Stimulated activated naive CD8-positive, alpha-beta T cell treated with anti-CD3 and anti-CD28 coated beads, Interleukin-15, amount 100 ng/mL, for 72 hours (primary cell): ENCODE measurements at regions not wholly inside any gene's neighbourhood (a gene's known extent, or its start where the extent isn't known, plus 50 kb on each side); places are given as distances from the start of the nearest gene placed in this dataset.

Experiments
- ATAC-seq: fragments of 150-1000 bp; cut with Tn5 transposase; 2 replicates; pipeline ENCODE4 v1.10.0; 2021; ENCODE audit warnings: mild to moderate bottlenecking, moderate library complexity
- DNase-seq, 2 donors: peaks; one replicate each; pipeline ENCODE4 v3.0.0; 2021 to 2022
- H3K27ac Mint-ChIP-seq, 2 donors: one replicate each; pipeline ENCODE4 v1.8.0; 2022; ENCODE audit warnings: mild to moderate bottlenecking in 2 of 2, mixed read lengths in 2 of 2, moderate library complexity in 2 of 2
- H3K27me3 Mint-ChIP-seq: one replicate; pipeline ENCODE4 v1.8.0; 2022; ENCODE audit warnings: mixed read lengths
- H3K4me1 Mint-ChIP-seq: one replicate; pipeline ENCODE4 v1.8.0; 2022; ENCODE audit warnings: mild to moderate bottlenecking, mixed read lengths
- H3K4me3 Mint-ChIP-seq, 2 donors: one replicate each; pipeline ENCODE4 v1.8.0; 2022; ENCODE audit warnings: mild to moderate bottlenecking in 2 of 2, mixed read lengths in 2 of 2, moderate library complexity in 1 of 2
- H3K9me3 Mint-ChIP-seq, 2 donors: one replicate each; pipeline ENCODE4 v1.8.0; 2022; ENCODE audit warnings: mixed read lengths in 2 of 2

DNA sequence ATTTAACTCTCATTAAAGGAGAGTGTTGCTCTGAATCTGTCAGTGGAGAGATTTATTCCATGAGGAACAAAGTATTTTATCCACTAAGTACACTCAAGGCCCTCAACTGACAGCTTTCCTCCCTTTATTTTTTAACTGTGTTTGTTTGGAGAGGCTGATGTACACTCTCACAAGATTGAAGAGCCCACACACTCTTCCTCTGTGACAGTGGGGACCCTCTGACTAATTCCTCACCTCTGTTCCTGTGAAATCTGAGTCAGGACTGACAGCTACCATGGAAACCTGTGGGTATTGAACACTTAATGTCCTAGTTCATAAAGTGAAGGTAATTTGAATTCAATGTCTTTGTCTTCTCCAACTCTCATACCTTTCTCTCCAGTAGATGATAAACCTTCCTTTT lies 189.8 kb upstream of the PITRM1 start:
- ATAC-seq (no peak), DNase-seq (no peak)
- Mint-ChIP-seq H3K27me3 (no peaks in the 10 kb centered on the region), H3K27ac (no peak overlapping the region), H3K4me3 (no peak overlapping the region), H3K4me1 (no peaks in the 10 kb centered on the region), H3K9me3 (peaks cover 20 to 24% of the 10 kb centered on the region in 2 donors)

GRCh38 chr10:3361640-3362039 lies 189.1 kb upstream of the PITRM1 start:
- no peaks in the 10 kb centered on the region for H3K4me1 Mint-ChIP-seq
- ATAC-seq = no peak

GRCh38 chr10:3357737-3358136 lies 185.2 kb upstream of the PITRM1 start:
- no peak for ATAC-seq
- no peak for DNase-seq
- Mint-ChIP-seq H3K27me3 (peaks cover 21% of the 10 kb centered on the region), H3K4me3 (no peak overlapping the region), H3K9me3 (peaks cover 18 to 27% of the 10 kb centered on the region in 2 donors), H3K4me1 (no peaks in the 10 kb centered on the region), H3K27ac (no peak overlapping the region)

More at GRCh38 chr10:3361640-3362039, 189.1 kb upstream of the PITRM1 start:
- no peak overlapping the region for H3K27ac Mint-ChIP-seq
- H3K9me3 Mint-ChIP-seq = peaks cover 20 to 28% of the 10 kb centered on the region in 2 donors
- no peak overlapping the region for H3K4me3 Mint-ChIP-seq
- H3K27me3 Mint-ChIP-seq = no peaks in the 10 kb centered on the region
- DNase-seq = no peak

DNA sequence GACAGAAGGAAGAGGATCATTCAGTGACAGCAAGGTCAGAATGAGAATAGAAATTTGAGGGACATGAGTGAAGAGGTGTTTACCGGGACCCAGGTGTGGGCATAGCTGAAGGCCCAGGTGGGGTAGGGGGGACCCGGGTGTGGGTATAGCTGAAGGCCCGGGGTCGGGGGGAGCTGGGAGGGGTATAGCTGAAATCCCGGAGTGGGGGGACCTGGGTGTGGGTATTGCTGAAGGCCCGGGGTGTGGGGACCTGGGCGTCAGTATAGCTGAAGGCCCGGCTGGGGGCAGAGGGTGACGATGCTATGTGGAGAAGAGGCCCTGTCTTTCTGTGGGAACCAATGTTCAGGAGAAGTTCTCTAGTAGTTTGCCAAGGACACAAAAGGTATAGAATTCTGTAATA lies 183.0 kb upstream of the PITRM1 start:
- Mint-ChIP-seq H3K9me3 (peaks cover 2 to 11% of the 10 kb centered on the region in 2 donors), H3K4me1 (peaks cover 6% of the 10 kb centered on the region), H3K4me3 (no peak overlapping the region), H3K27me3 (peaks cover 33% of the 10 kb centered on the region), H3K27ac (no peak overlapping the region)
- no peak for DNase-seq
- peak; percentile 75 for ATAC-seq

- Mint-ChIP-seq H3K4me3 (no peak overlapping the region), H3K27me3 (peaks cover 45% of the 10 kb centered on the region), H3K4me1 (peaks cover 6% of the 10 kb centered on the region), H3K27ac (no peak overlapping the region), H3K9me3 (peaks cover 0 to 11% of the 10 kb centered on the region in 2 donors)
- DNase-seq (no peak), ATAC-seq (no peak)
Observed at GRCh38 chr10:3354174-3354900, 181.8 kb upstream of the PITRM1 start.

GRCh38 chr10:3353235-3353634 lies 180.7 kb upstream of the PITRM1 start:
- H3K4me3 Mint-ChIP-seq = no peak overlapping the region
- peaks cover 0 to 6% of the 10 kb centered on the region in 2 donors for H3K9me3 Mint-ChIP-seq
- H3K27ac Mint-ChIP-seq = no peak overlapping the region
- DNase-seq (no peak), ATAC-seq (no peak)
- H3K4me1 Mint-ChIP-seq = peaks cover 6% of the 10 kb centered on the region
- H3K27me3 Mint-ChIP-seq = peaks cover 45% of the 10 kb centered on the region

DNA sequence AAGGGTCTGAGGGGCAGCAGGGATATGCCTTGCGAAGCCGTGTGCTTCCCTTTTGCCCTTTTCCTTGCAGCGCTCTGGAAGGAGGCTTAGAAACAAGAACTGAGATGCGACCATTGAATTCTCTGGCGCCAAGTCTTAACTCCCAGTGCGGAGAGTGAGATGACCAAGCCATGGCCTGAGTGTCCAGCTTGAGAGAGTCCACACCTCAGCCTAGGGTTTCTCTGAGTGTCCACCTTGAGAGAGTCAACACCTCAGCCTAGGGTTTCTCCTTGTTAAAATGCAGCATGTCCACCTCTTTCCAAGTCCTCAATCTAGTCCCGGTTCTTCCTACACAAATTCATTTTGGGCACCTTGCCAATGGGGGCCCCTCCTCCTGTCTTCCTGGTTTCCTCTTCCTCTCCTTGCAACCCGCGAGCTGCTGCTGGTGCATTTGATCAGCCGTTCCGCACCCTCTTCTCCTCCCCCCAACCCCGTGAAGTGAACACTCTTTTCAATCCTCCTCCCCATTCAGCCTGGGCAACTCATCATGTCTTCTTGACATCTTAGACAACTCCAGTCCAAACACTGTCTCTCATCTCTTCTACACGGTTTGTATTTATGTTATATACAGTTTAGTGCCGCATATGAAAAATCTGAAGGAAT lies 178.2 kb upstream of the PITRM1 start:
- Mint-ChIP-seq H3K27me3 (peaks cover 57% of the 10 kb centered on the region), H3K27ac (no peak overlapping the region), H3K4me3 (no peak overlapping the region), H3K9me3 (no peaks in the 10 kb centered on the region), H3K4me1 (peaks cover 6% of the 10 kb centered on the region)
- ATAC-seq = no peak
- no peak for DNase-seq

DNA sequence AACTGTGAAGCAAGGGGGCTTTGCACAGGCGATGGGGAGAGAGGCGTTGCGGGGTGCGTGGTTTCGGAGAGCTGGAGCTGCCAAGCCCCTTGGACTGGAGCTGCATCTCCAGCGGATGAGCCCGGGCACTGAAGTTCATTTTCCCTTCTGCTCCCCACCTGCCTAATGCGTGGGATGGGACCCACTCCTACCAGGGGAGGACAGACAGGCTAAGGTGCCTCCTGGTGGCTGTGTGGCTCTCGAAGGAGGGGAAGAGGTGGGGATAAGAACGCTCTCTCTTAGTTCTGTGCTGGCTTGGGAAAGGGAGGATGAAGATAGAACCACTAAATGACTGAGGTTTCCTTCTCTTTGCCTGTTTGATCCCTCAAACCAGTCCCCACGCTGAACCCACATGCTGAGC lies 177.6 kb upstream of the PITRM1 start:
- H3K27ac Mint-ChIP-seq = no peak overlapping the region
- H3K4me3 Mint-ChIP-seq = no peak overlapping the region
- no peaks in the 10 kb centered on the region for H3K9me3 Mint-ChIP-seq
- H3K4me1 Mint-ChIP-seq = peaks cover 6% of the 10 kb centered on the region
- peaks cover 58% of the 10 kb centered on the region for H3K27me3 Mint-ChIP-seq
- DNase-seq (no peak), ATAC-seq (no peak)

DNA sequence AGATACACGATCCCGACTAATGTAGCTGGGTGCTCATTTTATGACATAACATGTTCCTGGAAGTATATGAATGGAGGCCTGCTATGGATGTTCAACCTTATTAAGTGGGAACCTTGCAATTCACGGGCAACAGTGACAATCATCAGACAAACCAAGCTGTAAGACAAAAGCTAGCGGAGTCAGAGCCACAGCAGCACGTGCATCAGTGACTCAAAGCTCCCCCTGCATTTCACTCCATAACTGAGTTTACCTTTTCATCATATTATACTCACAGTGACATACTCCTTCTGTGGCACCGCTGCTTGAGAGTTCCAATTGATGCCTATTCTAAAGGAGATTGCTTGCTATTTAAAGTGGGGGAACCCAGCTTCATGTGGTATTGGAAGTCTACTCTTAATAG lies 176.0 kb upstream of the PITRM1 start:
- H3K4me3 Mint-ChIP-seq = no peak overlapping the region
- H3K27me3 Mint-ChIP-seq = peaks cover 57% of the 10 kb centered on the region
- peaks cover 6% of the 10 kb centered on the region for H3K4me1 Mint-ChIP-seq
- no peaks in the 10 kb centered on the region for H3K9me3 Mint-ChIP-seq
- DNase-seq = no peak
- no peak overlapping the region for H3K27ac Mint-ChIP-seq
- no peak for ATAC-seq

GRCh38 chr10:3347413-3348182 lies 175.0 kb upstream of the PITRM1 start:
- Mint-ChIP-seq H3K27me3 (peaks cover 47% of the 10 kb centered on the region), H3K9me3 (no peaks in the 10 kb centered on the region)

GRCh38 chr10:3346851-3347250 lies 174.3 kb upstream of the PITRM1 start:
- no peaks in the 10 kb centered on the region for H3K9me3 Mint-ChIP-seq
- H3K4me3 Mint-ChIP-seq = no peak overlapping the region
- ATAC-seq (no peak), DNase-seq (no peak)
- H3K4me1 Mint-ChIP-seq = peaks cover 6% of the 10 kb centered on the region
- H3K27me3 Mint-ChIP-seq = peaks cover 46% of the 10 kb centered on the region
- no peak overlapping the region for H3K27ac Mint-ChIP-seq

More at GRCh38 chr10:3347413-3348182, 175.0 kb upstream of the PITRM1 start:
- Mint-ChIP-seq H3K27ac (no peak overlapping the region), H3K4me3 (no peak overlapping the region), H3K4me1 (peaks cover 6% of the 10 kb centered on the region)
- no peak for ATAC-seq
- no peak for DNase-seq

GRCh38 chr10:3342771-3343170 lies 170.2 kb upstream of the PITRM1 start:
- Mint-ChIP-seq H3K27me3 (peaks cover 38% of the 10 kb centered on the region), H3K4me1 (no peaks in the 10 kb centered on the region), H3K27ac (no peak overlapping the region), H3K9me3 (no peaks in the 10 kb centered on the region), H3K4me3 (no peak overlapping the region)
- ATAC-seq (no peak), DNase-seq (no peak)

DNA sequence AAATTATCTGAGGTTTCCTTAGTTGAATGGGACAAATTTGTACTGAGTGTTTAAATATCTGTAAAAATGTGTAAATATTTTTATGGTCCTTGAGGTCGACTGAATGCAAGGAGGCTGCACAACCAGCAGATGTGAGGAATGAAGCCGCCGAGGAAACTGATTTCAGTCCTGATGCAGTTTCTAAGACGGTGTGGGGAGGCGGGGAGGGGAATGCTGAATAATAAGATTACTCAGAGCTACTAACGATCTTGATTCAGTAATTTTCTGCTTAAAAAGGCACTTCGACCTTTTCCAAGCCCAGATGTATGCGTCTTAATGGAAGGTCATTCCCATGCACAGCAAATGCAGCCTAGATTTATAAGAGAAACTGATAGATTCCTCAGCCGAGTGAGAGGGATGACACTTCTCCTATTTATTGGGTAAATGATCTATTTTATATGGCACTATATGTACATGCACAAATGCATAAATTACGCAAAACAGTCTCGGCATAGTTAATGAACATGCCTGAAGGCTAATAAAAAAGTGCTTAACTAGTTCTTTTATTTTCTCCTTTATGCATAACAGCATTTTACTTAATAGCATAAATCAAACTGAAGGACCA lies 167.6 kb upstream of the PITRM1 start:
- ATAC-seq = no peak
- Mint-ChIP-seq H3K27me3 (peaks cover 22% of the 10 kb centered on the region), H3K9me3 (no peaks in the 10 kb centered on the region), H3K27ac (no peak overlapping the region), H3K4me1 (no peaks in the 10 kb centered on the region), H3K4me3 (no peak overlapping the region)
- no peak for DNase-seq

GRCh38 chr10:3339531-3339950 lies 167.0 kb upstream of the PITRM1 start:
- Mint-ChIP-seq H3K27ac (no peak overlapping the region), H3K4me3 (no peak overlapping the region), H3K27me3 (peaks cover 15% of the 10 kb centered on the region), H3K9me3 (no peaks in the 10 kb centered on the region), H3K4me1 (no peaks in the 10 kb centered on the region)
- DNase-seq (no peak), ATAC-seq (peak; percentile 18)

DNA sequence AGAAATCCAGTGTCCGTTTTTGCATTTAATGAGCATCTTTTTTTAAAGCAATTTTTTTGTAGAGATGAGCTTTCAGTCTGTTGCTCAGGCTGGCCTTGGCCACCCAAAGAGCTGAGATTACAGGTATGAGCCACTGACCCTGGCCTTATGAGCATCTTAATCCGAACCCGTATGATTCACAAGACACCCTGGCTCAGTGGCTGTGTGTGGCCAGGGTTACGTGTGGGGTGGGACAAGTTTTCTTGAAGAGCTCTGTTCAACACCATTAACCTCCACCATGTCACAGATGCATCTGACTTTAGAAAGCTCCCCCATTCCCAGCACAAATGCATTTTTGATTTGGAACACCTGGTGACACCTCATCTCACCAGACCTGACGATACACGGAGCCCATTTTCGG lies 166.5 kb upstream of the PITRM1 start:
- Mint-ChIP-seq H3K27ac (no peak overlapping the region), H3K4me1 (no peaks in the 10 kb centered on the region), H3K9me3 (no peaks in the 10 kb centered on the region), H3K4me3 (no peak overlapping the region), H3K27me3 (peaks cover 14% of the 10 kb centered on the region)
- ATAC-seq = no peak
- DNase-seq = no peak

DNA sequence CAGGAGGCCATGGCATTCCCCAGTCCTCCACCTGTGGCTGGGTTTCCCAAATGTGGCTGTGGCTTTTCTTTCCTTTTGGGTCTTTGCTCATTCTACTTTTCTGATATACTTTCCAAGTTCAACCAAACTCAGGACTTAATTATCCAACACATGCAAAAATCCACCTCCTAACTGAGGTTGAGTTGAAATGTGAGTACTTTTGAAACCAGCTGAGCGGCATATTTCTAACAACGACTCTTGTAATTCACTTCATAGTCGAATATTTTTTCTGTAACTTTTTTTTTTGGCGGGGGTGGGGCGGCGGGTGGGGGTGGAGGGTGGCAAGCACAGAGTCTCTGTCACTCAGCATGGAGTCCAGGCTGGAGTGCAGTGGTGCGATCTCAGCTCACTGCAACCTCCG lies 165.2 kb upstream of the PITRM1 start:
- Mint-ChIP-seq H3K4me3 (no peak overlapping the region), H3K27ac (no peak overlapping the region), H3K4me1 (no peaks in the 10 kb centered on the region), H3K27me3 (peaks cover 14% of the 10 kb centered on the region), H3K9me3 (no peaks in the 10 kb centered on the region)
- DNase-seq = no peak
- no peak for ATAC-seq
